ENCODE measurements at regions not wholly inside any gene's neighbourhood (a gene's known extent, or its start where the extent isn't known, plus 50 kb on each side); places are given as distances from the start of the nearest gene placed in this dataset.

DNA sequence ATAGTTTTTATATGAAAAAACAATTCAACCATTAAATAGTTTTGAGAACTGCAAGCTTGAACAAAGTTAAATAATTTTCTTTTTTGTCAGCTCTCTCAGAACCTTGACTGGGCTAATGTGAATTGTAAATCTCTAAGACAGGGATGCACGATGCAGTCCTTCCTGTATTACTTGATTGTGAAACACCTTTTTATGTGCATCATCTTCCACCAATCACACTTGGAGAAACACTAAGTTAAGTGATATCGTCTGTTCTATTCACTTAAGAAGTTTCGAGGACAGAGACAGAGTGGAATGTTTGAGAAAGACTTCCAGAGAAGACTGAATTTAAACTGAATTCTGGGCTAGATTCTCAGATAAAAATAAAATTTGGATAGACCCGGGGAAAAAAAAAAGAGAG lies 238.2 kb downstream of the MREG start:
- H3K4me1 ChIP-seq (ENCODE audit: control insufficient read depth, insufficient read depth, low read length), result no peaks in the 10 kb centered on the region
- DNase-seq (ENCODE audit: low read depth, low spot score) (no peak), ATAC-seq (no peak), FAIRE-seq (no peak)
- no TSS peak for BruUV-seq (replicated peaks)
- H3K9ac ChIP-seq (ENCODE audit: control insufficient read depth, insufficient read depth, low read length), result no peak overlapping the region
- no peaks in the 10 kb centered on the region for H3K79me2 ChIP-seq (ENCODE audit: control insufficient read depth, insufficient read depth, low read length)
- no peak overlapping the region for H2AFZ ChIP-seq (ENCODE audit: control insufficient read depth, low read depth, low read length)
- POLR2A ChIA-PET, result no interaction called here
- no peak overlapping the region for H3K4me3 ChIP-seq
- no peaks in the 10 kb centered on the region for H3K36me3 ChIP-seq (ENCODE audit: control insufficient read depth in 2 of 2, insufficient read depth in 2 of 2, low read length in 1 of 2)
- H4K20me1 ChIP-seq (ENCODE audit: control insufficient read depth, insufficient read depth), result no peaks in the 10 kb centered on the region
- SMC1A ChIA-PET (ENCODE audit: uncharacterized antibody, unreplicated experiment), result interaction anchor here (0.5 to 3.5 kb wide), 7 partner anchors 10 to 139 kb away, joined by 3 to 14 read pairs (median 4); no protein-coding TSS in a partner anchor
- no peak overlapping the region for H3K27ac ChIP-seq (ENCODE audit: control insufficient read depth, insufficient read depth)
- peaks cover 0 to 3% of the 10 kb centered on the region in 2 experiments; a peak in 1 of 4 replicates for H3K27me3 ChIP-seq (replicated peaks in 1 of 2; ENCODE audit: control insufficient read depth in 2 of 2, insufficient read depth in 2 of 2, low read length in 1 of 2)
- WGBS (ENCODE audit: insufficient coverage, insufficient replicate concordance, low lambda C conversion rate, missing lambda C conversion rate), result 36% methylated on average over 4 of the region's 4 CpGs
- RAD21 ChIA-PET (ENCODE audit: unreplicated experiment), result no interaction called here
- in situ Hi-C loops (cut with MboI), result no loop called here
- no peaks in the 10 kb centered on the region for H3K9me3 ChIP-seq (replicated peaks; ENCODE audit: control insufficient read depth, insufficient read depth, low read length)
- CTCF ChIA-PET, result interaction anchor here (1.1 to 1.3 kb wide), 3 partner anchors 9 to 202 kb away, joined by 3 to 6 read pairs (median 6); no protein-coding TSS in a partner anchor
- intact Hi-C loops (cut with micrococcal nuclease; ENCODE audit: unreplicated experiment), result no loop called here
- H3K4me2 ChIP-seq (ENCODE audit: control insufficient read depth, insufficient read depth), result no peak overlapping the region
- TF ChIP-seq RAD21 (IDR thresholded peaks at IDR 0.05; ENCODE audit: insufficient read depth, low read depth, low read length) (no peak), ZBED1 (IDR thresholded peaks at IDR 0.05; ENCODE audit: borderline replicate concordance) (no peak), NR2C1 (IDR thresholded peaks at IDR 0.05) (no peak), BHLHE40 (IDR thresholded peaks at IDR 0.05; ENCODE audit: borderline replicate concordance in 1 of 2, low read depth in 2 of 2, low read length in 1 of 2) (no peak), EZH2 (IDR thresholded peaks at IDR 0.05; ENCODE audit: borderline replicate concordance, control insufficient read depth, low read depth, low read length) (no peak), PML (IDR thresholded peaks at IDR 0.05; ENCODE audit: low read length) (no peak), JUNB (IDR thresholded peaks at IDR 0.05) (no peak), SMAD5 (IDR thresholded peaks at IDR 0.05; ENCODE audit: low read depth) (no peak), NR2C2 (IDR thresholded peaks at IDR 0.05; ENCODE audit: borderline replicate concordance, control insufficient read depth, insufficient read length, low read depth) (no peak), CTCF (IDR thresholded peaks at IDR 0.05 in 2 of 3, conservative IDR thresholded peaks at IDR 0.05 in 1 of 3; ENCODE audit: control insufficient read depth in 2 of 3, extremely low read depth in 1 of 3, insufficient read depth in 1 of 3, low read depth in 3 of 3, low read length in 3 of 3) (no peak), MAX (IDR thresholded peaks at IDR 0.05; ENCODE audit: low read depth, low read length) (no peak), EED (IDR thresholded peaks at IDR 0.05; ENCODE audit: low read depth) (no peak), SREBF1 (IDR thresholded peaks at IDR 0.05; ENCODE audit: low read length) (no peak)
- TF ChIP-seq, protein P1, sequence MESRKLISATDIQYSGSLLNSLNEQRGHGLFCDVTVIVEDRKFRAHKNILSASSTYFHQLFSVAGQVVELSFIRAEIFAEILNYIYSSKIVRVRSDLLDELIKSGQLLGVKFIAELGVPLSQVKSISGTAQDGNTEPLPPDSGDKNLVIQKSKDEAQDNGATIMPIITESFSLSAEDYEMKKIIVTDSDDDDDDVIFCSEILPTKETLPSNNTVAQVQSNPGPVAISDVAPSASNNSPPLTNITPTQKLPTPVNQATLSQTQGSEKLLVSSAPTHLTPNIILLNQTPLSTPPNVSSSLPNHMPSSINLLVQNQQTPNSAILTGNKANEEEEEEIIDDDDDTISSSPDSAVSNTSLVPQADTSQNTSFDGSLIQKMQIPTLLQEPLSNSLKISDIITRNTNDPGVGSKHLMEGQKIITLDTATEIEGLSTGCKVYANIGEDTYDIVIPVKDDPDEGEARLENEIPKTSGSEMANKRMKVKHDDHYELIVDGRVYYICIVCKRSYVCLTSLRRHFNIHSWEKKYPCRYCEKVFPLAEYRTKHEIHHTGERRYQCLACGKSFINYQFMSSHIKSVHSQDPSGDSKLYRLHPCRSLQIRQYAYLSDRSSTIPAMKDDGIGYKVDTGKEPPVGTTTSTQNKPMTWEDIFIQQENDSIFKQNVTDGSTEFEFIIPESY (IDR thresholded peaks at IDR 0.05), result no peak
- TF ChIP-seq, protein P2, sequence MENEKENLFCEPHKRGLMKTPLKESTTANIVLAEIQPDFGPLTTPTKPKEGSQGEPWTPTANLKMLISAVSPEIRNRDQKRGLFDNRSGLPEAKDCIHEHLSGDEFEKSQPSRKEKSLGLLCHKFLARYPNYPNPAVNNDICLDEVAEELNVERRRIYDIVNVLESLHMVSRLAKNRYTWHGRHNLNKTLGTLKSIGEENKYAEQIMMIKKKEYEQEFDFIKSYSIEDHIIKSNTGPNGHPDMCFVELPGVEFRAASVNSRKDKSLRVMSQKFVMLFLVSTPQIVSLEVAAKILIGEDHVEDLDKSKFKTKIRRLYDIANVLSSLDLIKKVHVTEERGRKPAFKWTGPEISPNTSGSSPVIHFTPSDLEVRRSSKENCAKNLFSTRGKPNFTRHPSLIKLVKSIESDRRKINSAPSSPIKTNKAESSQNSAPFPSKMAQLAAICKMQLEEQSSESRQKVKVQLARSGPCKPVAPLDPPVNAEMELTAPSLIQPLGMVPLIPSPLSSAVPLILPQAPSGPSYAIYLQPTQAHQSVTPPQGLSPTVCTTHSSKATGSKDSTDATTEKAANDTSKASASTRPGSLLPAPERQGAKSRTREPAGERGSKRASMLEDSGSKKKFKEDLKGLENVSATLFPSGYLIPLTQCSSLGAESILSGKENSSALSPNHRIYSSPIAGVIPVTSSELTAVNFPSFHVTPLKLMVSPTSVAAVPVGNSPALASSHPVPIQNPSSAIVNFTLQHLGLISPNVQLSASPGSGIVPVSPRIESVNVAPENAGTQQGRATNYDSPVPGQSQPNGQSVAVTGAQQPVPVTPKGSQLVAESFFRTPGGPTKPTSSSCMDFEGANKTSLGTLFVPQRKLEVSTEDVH (IDR thresholded peaks at IDR 0.05; ENCODE audit: low read depth, partially characterized antibody), result no peak
